Lung microvascular endothelial cell (primary cell): ENCODE measurements at regions not wholly inside any gene's neighbourhood (a gene's known extent, or its start where the extent isn't known, plus 50 kb on each side); places are given as distances from the start of the nearest gene placed in this dataset.

Source experiments
- DNase-seq, 2 donors: peaks; one replicate each; pipeline versions ENCODE4 v3.0.0 to v3.0.0-alpha.2; 2010; ENCODE audit warnings: low read depth in 2 of 2

DNA sequence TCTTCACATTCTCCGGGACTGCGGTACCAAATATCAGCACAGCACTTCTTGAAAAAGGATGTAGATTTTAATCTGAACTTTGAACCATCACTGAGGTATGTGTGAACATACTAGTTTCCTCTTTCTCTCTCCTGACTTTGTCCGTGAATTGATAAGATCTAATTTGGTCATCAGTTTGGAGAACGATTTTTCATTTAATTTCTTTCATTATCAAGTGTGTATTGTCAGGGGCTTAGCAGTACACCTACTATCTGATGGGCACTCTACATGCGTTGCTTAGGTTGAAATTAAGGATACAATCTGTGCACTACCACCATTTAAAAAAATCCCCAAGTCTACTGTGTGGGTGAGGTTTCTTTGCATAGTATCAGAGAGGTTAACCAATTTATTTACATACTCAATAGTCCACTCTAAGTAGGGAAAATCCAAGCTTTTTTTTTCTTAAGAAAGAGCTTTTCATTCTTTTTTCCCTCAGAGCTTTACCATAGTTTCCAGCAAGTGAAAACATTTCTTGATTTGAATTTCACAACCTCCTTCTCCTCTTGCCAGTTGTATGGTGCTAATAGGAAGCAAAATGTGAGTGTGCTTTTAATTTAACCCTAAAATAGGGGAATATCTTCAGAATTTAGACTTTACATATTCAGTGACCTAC is 105.4 kb upstream of the ESR1 start:
- no peak for DNase-seq

DNA sequence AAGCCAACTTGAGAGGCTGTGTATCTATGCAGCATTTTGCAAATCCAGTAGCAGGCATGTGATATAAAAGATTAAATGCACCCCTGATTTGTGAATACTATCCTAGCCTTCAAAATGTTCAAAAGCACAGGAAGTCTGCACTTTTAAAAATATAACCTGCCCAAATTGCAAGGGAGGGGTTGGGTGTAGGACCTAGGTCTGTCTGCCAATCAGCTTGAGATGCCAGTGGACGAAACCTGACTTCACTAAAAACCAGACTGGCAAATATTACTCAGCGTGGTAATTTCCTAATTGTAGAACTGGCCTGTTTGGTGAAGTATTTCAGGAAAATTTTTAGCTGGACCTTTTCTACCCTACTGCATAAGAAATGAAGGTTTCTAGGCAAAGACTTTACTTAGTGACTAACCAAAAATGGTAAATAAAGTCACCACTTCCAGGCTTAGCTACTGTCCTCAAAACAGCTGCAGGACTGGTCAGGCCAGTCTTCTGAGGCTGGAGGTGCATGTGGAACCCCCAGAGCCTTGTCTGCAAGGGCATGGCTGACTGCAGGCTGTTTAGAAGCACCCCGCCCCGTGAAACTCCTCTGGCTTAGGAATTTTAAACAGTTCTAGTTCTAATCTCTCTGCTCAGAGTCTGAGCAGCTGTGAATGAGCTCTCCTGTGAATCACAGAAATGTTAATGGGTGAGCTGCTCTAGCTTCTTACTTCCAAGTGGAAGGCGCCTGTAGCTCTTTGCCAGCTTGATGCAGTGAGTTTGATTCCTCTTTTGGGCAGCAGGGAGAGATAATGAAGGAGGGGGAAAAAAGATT is 104.4 kb upstream of the ESR1 start:
- no peak for DNase-seq

DNA sequence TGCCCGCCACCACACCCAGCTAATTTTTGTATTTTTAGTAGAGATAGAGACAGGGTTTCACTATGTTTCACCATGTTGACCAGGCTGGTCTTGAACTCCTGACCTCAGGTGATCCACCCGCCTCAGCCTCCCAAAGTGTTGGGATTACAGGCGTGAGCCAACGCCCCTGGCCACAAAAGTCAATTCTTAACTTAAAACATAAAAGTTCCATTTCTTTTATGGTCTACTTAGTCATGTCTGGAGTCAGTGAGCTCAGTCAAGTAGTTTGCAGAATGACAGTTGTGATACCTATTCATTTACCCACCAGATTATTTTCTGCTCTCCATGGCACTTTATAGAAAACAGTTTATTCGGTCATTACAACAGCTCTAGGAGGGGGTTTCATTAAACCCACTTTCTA is 103.1 kb upstream of the ESR1 start:
- no peak for DNase-seq

DNA sequence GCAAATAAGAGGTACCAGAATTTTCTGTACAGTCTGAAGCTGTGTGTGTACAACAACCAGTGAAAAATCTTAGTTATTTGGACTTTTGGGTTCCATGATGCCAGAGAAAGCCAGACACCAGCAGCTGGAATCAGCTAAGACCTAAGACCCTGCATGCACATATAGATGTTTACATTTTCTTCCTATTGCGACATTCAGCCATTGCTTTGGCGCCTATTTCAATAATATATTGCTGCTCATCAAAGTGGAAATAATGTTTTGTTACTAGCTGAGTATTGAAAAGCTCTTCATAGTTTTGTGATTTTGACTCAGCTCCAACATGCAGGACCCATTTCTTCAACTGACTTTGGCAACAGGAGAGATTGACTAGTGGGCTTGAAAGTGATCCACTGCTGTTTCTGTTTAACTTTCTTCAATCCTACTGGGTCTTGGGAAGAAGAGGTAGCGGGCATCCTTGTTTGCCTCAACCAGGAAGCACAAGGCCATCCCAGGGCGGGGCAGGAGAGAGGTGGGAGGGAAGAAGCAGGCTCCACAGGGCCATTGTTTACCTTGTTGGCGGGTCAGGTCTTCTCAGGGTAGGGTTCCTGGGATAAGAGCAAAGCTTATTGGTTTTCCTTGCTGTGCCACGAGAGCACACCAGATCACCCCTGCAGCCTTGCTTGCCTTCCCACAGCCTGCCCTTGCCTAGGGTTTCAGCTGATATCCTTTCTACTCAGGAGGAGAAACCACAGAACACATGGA is 101.3 kb upstream of the ESR1 start:
- no peak for DNase-seq

DNA sequence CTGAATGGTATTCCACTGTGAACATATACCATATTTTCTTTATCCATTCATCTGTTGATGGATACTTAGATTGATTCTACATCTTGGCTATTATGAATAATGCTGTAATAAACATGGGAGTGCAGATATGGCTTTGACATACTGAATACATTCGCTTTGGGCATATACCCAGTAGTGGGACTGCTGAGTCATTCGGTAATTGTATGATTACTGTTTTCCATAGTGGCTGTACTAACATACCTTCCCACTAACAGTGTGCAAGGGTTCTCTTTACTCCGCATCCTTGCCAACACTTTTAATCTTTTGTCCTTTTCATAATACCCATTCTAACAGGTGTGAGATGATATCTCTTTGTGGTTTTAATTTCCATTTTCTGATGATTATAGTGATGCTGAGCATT is 98.2 kb upstream of the ESR1 start:
- DNase-seq: no peak

DNA sequence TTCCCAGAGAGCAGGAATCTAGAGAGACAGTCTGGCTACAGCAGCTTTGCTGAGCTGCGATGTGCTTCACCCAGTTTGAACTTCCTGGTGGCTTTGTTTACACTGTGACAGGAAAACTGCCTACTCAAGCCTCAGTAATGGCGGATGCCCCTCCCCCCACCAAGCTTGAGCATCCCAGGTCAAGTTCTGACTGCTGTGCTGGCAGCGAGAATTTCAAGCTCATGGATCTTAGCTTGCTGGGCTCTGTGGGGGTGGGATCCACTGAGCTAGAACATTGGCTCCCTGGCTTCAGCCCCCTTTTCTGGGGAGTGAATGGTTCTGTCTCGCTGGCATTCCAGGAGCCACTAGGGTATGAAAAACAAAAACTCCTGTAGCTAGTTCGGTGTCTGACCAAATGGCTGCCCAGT is 91.0 kb upstream of the ESR1 start:
- DNase-seq: peak in 1 of 2 donors; percentile 12

DNA sequence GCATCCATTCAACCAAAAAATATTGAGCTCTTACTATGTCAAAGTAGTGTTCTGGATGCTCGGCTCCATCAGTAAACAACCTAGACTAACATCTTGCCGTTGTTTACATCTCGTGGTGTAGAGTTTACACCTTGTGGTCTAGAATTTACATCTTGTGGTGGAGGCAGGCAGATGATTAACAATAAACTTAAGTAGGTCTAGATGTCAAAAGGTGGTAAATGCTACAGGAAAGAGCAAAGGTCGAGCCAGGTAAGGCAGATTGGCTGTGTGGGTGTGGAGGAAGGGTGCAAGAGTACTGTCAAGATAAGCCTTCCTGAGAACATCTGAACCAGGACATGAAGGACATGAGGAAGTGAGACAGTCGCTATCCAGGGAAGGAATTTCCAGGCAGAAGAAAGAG is 88.4 kb upstream of the ESR1 start:
- no peak for DNase-seq

DNA sequence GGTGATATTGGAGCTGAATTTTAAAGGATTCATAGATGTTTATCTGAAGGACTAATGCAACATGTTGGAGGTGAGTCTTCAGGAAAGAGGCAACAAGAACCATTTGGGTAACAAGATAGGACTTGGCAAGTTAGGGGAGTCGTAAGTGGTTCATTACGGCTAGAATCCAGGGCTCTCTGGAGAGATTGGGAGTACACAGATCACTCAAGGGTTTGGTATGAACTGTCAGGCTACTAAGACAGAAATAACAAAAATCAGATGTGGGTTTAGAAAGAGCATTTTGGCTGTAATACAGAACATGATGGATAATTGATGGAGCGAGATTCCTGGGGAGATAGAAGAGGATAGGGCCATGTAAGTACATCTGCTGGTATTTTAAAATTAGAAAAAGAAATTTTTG is 86.3 kb upstream of the ESR1 start:
- DNase-seq: no peak

DNA sequence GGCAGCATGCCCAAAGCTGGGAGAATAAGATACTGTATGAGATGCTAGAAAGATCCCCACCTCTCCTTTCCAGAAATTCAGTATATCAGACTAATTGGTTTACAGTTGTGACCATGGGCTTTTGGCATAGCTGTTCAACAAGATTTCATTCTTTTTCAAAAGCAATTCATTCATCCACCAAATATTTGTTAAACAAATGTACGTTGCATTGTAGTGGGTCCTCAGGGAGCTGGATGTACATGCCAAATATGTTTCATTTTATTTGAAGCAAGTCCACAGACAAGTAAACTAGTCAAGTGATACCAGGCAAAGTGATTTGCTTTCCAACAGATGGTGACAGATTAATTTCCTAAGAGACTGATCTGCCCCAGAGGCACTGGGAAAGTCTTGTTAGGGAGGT is 85.8 kb upstream of the ESR1 start:
- no peak for DNase-seq

DNA sequence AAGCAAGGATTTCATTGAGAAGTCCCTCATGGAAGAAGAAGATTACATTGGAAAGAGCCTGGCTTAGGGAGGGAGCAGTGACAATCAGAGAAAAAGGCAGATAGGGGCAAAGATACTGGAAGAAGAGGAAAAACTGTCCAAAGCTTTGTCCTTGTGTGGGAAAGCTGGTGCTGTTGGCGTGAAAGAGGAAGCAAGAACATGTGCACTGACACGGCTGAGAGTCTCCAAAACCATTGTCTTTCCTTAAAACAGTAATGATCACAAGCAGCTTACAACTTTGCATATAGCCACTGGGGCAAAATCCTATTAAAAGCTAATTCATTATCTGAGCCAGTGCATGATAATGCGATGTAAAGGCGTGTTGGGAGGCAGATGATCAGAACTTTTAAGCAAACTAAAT is 85.1 kb upstream of the ESR1 start:
- no peak for DNase-seq

DNA sequence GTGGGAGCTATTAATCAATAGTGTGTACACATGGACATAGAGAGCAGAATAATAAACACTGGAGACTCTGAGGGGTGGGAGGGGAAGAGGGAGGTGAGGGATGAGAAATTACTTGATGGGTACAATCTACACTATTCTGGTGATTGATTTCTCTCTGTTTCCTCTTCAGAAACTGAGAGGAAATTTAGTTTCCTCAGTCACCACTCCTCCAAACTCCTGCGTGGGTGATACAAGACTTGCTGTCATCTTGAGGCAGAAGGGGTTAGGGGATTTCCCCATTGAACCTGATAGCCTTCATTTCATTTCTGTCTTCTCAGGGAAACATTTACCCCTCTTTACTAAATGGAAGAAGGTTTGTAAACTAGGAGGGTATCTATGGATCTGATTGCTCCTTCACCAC is 84.3 kb upstream of the ESR1 start:
- no peak for DNase-seq

DNA sequence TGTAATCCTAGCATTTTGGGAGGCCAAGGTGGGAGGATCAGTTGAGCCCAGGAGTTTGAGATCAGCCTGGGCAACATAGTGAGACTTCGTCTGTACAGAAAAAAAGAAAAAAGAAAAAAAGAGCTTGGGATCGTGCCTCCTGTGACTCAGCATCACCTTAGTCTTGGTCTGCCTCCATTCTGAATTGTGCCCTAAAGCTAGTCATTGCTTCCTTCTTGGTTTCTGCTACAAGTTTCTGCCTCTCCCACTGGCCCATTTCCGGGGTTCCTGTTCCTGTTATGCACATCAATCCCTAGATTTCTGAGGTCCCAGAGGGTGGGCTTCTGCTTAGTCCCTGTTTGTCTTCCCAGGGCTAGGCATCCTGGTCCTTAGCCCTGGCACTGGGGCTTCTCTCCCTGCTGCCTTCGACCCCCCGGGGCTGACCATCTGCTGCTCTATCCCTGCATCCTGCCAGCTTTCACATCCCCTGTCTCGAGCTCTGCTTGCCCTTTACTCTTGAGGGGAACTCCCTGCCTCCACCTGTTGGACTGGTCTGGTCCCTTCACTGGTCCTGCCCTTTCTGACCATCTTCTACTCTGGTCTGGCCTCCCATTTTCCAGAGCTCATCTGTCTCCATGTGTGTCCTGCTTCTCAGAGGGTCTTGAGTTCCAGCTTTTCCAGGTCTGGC is 77.5 kb upstream of the ESR1 start:
- DNase-seq: no peak

DNA sequence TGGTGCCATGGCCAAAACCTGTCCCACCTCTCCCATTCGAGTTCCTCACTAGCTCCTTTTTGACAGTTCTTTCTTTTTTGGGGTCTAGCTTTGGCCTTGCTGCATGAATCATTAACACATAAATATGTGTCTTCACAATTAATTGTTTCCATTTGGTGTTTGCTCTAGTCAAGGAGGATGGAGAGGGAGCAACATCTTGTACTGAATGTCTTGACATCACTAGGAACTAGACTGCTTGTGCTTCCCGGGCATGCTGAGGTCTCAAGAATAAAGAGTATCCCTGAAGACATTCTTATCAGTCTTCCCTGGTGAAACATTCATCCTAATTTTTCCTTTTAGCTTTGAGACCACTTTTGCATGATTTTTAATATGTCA is 77.0 kb upstream of the ESR1 start:
- no peak for DNase-seq

DNA sequence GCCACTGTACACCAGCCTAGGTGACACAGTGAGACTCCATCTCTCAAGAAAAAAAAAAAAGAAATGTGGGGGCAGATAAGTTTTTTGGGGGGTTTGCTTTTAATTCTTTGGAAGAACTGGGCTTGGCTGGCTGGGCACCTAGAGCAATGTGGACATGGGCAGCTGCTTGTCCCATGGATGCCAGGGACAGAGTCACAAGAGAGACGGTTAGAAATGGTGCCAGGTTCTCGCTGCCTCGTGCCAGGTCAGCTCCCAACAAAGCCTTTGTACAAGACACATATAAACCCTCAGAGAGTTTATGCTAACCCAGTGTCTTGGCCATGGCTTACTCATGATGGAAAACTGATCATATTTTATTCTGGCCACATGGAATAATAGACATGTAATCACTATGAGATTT is 76.2 kb upstream of the ESR1 start:
- no peak for DNase-seq

DNA sequence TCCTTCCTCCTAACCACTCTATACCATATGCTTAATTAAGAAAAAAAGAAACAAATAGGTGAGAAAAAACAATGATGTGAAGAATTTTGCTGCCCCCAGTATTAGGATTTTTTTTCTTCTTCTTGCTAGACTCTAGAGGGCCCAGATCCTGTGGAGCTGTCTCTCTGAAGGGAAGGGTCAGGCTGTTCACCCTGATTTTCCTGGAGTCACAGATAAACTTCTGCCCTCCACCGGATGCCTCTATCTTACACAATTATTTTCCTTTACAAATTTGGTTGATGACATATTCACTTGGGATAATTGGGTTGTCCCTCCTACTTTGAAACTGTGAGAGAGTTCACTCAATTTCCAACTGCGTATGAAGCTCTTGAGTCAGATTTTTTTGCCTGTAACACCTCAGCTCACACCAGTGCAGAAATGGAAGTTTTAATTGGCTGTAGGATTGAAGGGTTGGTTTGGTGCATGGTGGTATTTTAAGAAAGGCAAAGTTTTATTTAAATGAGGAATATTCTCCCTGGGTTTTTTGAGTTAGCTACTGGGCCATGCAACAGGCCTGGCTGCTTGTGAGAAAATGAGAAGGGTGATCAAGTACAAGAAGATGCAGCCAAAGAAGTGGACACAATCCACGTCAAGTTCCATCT is 73.7 kb upstream of the ESR1 start:
- peak in 1 of 2 donors; percentile 15 for DNase-seq

DNA sequence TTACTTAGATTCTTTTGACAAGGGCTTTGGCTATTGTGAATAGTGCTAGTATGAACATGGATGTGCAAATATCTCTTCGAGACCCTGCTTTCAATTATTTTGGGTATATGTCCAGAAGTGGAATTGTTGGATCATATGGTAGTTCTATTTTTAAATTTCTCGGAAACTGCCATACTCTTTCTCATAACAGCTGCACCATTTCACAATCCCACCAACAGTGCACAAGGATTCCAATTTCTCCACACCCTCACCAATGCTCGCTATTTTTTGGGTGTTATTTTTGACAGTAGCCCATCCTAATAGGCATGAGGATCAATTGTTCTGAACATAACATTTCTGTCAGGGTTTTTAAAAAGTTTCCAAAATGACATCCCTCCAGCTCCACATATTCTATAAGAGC is 69.2 kb upstream of the ESR1 start:
- DNase-seq: no peak

DNA sequence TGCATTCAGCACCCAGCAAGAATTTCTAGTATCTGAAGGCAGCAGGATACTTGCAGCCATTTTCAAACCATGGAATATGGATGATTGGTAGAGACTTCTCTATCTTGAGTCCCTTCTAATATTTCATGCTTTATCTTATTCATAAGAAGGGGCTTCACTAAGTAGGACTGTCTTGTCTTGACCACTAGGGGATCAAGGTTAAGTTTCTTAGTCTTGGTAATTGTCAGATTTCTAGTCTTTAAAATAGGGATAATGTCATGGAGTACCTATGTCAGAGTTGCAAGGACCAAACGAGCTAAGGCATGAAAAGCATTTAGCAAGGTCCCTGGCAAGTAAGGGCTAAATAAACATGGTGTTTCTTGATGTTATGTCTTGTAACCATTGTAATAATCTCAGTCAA is 68.5 kb upstream of the ESR1 start:
- DNase-seq: no peak

DNA sequence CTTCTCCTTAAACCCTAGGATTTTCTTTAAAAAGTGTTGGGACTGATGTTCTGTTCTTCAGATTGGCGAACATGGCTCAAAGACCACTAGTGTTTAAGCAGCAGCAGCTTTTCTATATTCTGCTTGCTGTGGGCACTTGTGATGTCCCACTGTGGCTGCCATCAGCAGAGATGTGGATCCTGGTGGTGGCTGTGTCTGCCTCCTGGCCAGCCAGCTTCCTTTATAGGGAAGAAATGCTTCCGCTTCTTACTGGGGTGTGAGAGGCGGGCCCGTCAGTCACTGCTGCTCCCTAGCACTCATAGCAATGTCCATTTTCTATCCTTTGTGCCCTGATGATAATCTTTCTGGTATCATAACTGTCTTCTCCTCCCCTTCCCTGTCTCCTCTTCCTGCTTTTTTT is 66.7 kb upstream of the ESR1 start:
- no peak for DNase-seq

DNA sequence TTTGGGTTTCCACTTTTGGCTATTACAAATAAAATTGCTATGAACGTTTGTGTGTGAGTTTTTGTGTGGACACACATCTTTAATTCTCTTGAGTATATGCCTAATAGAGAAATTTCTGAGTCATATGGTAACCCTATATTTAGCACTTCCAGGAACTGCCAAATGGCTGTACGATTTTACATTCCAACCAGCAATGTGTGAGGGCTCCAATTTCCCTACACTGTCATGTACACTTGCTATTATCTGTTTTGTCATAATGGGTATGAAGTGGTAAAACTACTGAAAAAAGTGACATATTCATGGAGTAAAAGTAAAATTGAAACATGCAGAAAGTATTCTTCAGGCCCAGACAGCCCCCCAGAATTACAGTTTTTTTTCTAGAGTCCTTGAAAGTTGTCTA is 59.6 kb upstream of the ESR1 start:
- DNase-seq: no peak

DNA sequence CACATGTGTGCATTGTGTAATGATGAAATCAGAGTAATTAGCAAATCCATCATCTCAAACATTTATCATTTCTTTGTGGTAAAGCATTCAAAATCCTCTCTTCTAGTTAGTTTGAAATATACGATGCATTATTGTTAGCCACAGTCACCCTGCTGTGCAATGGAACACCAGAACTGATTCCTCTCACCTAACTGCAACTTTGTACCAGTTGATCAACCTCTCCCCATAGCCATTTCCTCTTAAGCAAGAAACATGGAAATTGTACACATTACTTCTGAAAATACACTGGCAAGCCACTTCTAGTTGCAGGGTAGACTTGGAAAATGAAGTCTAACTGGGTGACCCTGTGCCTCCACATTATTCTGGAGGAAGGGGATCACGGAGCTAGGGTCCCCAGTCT is 58.1 kb upstream of the ESR1 start:
- no peak for DNase-seq

DNA sequence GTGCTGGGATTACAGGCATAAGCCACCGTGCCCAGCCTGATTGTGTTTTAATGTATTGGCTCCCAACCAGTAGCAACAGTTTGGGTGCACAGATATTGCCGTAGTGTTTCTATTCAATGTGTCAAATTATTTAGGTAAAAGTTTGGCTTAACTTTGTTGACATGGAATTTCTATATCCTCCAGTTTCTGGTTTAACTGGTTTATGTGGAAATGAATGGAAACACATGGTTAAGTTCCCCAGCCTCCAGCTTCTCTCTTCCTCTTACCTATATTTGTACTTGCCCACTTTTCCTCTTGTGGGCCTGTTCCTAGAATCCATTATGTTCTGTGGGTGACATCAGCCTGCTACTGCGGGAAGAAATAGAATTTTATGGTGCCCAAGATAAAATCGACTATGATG is 53.9 kb upstream of the ESR1 start:
- no peak for DNase-seq

DNA sequence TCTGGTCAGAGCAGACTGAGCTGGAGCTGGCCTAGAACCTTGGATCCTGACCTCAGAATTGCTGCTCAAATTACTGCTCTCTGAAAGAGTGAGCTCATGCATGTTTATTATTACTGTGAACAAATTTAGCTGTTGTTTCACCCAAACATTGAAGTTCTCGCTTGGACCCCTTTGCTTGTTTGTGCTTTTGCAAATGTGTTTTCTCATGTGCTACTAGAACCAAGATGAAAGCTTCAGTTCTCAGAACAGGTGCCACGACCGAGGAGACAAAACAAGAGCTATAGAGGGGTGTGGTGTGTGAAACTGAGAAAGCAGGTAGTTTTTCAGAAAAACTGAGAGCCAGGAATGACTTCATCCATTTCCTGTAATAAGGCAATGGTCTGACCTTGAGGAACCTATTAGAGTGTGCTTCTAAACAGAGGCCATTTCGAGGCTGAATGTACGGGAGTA is 50.0 kb upstream of the ESR1 start:
- DNase-seq: peak in 1 of 2 donors; percentile 13
